ENCODE measurements at regions not wholly inside any gene's neighbourhood (a gene's known extent, or its start where the extent isn't known, plus 50 kb on each side); places are given as distances from the start of the nearest gene placed in this dataset.

DNA sequence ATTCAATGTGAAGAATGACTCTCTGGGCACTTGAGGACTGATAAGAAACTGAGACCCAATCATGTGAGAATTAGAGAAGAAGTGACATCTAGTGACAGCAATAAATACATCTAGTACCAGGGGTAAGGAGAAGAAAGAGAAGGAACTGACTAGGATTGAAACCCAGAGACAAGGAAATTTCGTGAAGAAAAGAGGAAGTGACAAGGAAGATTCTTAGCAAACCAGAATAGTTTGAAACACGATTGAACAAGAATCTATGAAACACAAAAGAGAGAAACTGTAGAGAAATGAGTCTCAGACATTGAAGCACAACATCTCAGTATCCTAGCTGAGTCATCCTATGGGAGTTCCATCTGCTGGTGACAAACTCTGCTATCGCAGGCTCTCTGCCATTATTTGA lies 571.9 kb upstream of the PKDCC start:
- no peak for DNase-seq (ENCODE audit: low spot score)

DNA sequence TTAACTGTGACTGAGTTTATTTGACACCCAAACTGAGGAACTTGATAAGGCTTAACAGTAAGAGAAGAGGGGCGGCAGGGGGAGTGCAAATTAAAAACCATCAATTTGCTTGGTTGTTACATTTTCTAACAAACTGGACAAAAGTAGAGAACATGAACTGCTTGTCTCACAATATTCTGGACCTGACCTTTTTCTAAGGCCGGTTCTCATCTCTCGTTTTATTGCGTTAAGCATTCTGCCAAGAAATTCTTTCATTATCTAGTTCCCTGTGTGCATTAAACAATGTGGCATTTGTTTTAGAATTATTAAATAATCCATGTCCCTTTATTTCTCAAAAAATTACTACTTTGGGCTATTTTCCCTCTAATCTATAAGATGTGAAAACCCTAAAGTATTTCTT lies 565.2 kb upstream of the PKDCC start:
- DNase-seq (ENCODE audit: low spot score) = no peak

DNA sequence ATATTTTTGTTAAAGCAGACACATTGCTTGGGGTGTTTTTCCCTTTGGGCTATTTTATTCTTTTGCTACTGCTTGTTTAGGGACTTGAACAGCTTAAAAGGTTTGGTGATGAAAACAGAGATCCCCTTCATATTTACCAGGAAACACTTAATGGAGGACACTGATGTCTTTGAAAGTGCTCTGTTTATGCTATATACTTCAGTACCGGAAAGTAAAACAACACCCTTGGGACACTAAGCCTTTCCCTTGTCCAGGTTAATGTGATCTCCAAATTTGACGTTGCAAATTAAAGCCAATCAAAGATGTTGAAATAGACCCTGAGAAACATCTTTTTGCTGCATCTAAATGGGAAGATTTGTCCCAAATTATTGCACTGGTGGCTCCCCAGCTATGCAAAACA lies 564.6 kb upstream of the PKDCC start:
- DNase-seq (ENCODE audit: low spot score) = no peak

DNA sequence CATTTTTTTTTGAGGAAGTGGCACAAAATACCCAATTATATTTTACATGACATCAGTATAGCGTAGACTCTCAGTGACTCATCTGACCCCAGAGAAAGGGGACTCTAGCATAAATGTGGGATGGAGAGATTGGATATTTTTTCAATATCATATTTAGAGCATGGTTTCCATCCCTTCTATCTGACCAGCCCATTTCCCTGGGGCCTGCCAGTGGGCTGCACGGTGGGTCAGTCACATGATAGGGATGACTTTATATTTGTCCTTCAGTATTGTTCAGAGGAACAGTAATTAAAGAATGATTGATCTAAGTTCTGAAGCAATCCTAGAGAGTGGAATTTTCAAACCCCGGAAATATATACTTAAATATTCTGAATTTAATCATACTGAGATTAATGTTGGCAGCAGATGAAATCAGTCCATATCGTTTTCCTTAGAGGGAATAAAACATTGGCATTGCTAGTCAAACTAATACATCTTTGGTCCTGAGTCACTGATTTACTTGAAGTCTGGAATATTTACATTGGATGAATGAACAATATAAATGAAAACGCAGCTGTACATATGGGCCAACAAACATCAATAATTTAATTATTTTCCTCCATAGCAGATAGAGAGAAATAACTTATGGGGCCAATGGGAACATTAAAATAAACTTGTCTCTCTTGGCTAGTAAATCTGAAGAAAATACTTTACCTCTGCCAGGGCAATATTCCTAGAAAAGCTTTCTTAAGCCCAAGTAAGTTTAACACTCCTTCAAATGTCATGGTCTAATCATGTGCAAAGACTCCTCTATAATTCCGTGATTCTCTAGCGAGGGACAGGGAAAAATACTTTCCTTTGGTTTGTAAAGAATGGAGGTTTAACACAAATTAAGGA lies 563.6 kb upstream of the PKDCC start:
- DNase-seq (ENCODE audit: low spot score) = no peak

DNA sequence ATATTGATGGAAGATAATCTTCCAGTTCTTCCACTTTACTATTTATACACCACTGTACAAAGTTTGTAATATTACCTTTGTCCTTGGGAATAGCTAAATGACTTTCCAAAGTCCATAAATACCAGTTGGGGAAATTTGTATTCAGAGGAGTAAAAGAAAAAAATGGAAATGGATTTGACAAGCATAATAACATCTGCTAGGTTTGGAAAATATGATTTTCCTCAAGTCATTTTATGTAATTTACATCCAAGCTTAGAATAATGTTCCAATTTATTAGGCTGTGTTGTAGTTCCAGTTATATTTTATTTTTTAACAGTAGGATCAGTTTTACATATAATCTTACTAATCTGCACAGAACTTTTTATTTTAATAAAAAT lies 563.0 kb upstream of the PKDCC start:
- DNase-seq (ENCODE audit: low spot score) = no peak

DNA sequence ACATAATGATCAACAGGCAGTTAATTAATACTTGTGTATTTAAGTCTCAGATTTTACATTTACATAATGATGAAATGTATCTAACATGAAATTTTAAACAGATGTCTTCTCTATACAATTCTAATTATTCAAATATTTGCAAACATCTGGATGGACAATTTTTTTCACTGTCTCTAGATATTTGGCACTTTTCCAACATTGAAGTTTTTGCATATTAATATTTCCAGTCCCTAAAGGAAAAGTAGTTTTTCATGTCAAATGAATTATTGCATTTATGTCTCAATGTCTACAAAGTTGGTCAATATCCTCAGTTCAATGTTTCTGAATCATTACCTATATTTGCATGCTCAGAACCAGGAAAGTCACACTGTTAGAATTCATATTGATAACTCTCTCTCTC lies 560.9 kb upstream of the PKDCC start:
- DNase-seq (ENCODE audit: low spot score) = no peak

DNA sequence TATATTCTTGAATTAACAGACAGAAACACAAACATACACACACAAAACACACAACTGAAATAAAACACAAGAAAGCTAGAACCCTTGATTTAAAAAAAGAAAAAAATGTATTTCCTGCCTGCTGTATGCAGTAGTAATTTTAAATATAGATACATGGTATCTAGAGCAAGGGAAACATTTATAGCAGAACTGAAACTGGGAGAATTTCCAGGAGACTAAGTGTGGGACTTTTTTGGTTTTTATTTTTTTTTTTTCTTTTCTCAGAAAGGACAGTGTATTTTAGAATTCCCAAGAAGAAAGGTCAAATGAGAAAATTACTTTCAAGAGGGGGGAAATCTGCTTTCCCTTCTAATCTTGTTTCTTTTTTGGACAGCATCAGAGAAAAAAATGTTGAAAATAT lies 558.9 kb upstream of the PKDCC start:
- no peak for DNase-seq (ENCODE audit: low spot score)

DNA sequence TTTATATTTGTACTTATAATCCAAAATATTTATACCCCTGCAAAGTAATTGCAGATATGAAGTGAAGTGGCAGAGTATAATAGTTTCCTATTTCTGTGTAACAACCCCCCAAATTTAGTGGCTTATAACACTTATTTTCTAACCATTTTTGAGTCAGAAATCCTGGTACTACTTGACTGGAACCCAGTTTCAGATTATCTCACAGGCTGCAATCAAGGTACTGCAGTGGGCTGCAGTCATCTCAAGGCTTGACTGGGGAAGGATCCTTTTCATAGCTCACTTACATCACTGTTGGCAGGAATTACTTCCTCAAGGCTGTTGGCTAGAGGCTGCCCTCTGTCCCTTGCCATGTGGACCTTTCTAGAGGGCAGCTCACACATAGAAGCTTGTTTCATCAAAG lies 558.2 kb upstream of the PKDCC start:
- no peak for DNase-seq (ENCODE audit: low spot score)

DNA sequence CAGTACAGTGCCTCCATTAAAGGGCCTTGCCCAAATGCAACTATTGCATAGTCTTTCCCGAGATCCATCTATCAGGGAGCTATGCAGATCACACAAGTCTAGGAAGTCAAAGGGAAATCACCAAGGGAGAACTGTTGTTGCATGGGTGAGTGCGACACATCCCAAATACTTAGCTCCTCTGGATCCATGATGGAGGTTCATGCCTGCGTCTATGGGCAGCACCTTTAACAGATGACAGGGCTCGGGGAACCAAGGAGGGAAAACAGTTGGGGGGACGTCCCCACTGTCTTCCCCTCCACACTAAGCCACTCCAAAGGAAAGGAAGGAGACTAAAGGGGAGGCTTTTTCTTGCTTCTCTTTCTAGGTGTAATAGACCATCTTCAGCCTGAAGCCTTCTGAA lies 552.8 kb upstream of the PKDCC start:
- DNase-seq (ENCODE audit: low spot score) = no peak

DNA sequence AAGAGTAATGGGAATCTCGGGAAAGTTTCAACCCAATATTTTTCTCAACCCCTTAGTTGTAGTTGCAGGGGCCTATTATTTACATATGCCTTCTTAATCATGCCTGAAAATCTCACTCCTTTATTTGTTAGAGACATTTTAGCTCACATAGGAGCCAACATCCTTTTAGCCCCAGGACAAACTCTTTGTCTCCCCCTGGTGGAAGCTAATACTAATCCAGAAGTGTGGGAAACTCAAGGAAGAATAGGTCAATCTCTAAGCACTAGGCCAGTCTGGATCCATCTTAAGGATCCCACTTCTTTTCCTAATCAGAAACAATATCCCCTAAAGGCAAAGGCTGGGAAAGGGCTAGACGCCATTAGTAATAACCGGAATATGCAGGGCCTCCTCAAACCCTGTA lies 550.9 kb upstream of the PKDCC start:
- no peak for DNase-seq (ENCODE audit: low spot score)

DNA sequence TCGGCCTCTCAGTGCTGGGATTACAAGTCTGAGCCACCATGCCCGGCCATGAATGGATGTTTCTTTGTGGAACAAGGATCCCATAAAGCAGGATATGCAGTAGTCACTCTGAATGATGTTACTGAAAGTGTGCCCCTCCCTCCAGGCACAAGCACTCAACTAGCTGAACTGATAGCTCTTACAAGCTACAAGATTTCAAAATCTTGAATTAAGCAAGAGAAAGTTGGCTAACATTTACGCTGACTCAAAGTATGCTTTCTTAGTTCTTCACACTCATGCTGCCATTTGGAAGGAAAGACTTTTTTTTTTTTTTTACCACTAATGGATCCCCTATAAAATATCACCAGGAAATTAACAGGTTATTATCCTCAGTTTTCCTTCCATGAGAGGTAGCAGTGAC lies 549.0 kb upstream of the PKDCC start:
- DNase-seq (ENCODE audit: low spot score) = no peak

DNA sequence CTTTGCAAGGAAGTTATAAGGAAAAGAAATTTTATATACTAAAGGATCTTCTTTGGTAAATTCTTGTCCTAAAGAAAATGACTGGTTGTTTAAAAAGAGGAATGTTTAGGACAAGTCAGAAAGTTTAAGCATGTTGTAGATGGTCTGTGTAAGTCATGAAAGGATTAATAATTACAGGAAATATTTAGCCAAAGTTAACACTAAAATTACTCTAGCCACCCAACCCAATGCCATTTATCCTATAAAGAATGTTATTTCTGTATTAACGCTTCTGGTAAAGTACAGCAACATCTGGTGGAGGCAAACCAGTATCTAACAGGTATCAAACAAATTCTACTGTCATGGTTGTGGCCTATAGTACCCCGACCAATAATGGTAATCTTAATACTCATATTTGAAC lies 546.9 kb upstream of the PKDCC start:
- DNase-seq (ENCODE audit: low spot score) = no peak

DNA sequence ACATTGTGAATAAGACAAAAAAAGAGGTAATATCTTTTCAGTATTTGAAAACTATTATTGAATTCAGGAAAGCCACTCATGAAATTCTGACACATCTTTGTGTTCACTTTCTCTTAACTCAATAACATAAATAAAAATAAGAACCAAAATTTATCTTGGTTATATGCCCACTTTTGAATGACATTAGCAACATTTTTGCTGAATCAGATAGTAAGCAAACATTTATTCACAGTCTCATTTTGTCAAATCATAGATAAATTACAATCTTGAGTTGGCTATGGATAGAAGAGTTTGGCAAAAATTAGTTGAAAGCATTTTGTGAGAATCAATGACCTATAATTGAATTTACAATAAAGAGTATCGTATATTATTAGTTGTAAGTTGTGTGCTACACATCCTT lies 545.1 kb upstream of the PKDCC start:
- DNase-seq (ENCODE audit: low spot score) = no peak

DNA sequence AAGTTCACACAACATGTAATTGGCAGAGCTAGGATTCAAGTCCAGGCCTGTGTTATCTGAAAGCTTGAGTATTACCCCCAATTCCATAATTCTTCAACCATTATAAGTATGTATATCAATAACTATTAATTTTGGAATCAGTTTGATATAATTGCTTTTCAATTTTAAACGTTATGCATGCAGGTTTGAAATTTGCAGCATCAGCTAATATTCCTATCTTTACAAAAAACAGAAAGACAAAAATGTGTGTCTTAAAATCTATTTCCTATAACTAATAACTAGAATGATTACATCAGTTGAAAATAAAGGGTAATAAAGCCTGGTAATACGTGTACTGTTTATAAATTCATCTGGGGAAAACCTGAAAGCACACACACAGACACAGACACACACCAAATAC lies 543.3 kb upstream of the PKDCC start:
- DNase-seq (ENCODE audit: low spot score) = no peak

DNA sequence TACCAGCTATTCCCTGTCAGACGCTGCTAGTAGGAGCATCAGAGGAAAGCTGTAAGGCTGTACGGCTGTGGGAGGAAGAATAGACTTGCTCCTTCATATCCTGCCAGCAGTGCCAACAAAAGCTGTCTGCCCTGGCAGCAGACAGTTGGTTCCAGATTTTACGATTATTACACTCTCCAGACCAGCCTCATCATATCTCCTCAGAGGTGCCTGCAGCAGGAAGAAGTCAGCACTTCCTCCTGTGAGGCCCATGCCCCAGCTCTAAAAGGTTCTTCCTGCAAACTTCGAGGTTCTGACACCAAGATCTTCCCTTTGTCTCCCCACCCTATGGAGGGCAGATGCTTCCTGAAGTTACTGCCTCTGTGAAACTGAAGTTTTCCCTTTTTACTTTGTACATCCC lies 537.7 kb upstream of the PKDCC start:
- no peak for DNase-seq (ENCODE audit: low spot score)

DNA sequence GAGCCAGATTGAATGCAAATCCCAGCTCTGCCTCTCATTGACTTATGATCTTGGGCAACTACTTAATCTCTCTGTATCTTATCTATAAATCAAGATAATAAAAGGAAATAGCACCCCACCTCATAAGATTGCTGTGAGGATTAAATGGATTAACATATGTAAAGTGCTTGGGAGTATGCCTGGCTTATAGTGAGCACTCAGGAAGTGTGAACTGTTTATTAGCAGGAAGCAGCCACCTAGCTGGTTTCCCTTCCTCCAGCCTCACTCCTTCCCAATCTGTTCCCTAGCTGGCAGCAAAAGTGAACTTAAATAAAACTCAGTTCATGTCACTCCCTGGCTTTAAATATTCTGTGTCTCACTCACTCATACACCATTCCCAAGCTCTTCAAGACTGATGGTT lies 526.6 kb upstream of the PKDCC start:
- no peak for DNase-seq (ENCODE audit: low spot score)

DNA sequence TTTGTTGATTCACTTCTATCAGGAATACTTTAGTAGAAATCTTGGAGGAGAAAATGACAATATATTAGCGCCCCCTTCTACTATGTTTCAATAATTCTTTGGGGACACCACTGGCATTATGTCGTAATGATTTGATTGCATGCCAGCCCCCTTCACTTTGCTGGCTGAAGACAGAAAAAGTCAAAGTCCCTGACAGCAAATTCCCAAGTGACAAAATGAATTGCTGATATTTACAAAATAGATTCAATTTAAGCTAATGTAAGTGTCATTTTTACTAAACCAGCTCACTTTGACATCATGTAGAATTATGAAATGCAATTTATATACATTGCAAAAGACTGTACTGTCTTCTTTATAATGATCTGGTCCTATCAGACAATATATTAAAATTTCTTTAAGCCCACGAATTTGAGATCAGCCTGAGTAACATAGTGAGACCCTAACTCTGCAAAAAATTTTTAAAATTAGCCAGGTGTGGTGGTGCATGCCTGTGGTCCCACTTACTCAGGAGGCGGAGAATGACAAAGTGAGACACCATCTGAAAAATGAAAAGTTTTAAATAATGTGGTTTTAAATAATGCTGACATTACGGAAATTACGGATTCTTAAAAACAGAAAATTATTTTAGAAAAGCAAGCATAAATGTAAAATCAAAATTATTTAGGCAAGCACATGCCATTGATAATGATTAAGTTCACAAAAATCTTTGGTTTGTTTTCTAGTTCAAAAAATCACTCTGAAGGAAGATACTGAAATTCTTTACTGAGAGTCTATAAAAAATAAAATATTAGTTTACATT lies 520.1 kb upstream of the PKDCC start:
- no peak for DNase-seq (ENCODE audit: low spot score)

DNA sequence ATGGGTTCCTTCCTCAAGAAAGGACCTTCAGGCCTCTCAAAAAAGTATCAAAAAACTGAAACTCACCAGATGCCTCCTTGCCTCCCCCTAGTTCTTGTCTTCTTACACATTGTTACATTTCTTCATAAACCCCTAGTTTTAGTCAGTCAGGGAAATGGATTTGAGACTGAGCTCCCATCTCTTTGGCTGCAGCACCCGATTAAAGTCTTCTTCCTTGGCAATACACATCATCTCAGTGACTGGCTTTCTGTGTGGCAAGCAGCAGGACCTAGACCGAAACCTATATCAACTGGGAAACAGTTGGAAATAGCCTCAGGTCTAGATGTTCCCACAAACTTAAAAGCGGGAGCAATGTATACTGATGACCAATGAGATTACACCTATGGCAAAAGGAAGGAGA lies 512.2 kb upstream of the PKDCC start:
- DNase-seq (ENCODE audit: low spot score) = no peak

DNA sequence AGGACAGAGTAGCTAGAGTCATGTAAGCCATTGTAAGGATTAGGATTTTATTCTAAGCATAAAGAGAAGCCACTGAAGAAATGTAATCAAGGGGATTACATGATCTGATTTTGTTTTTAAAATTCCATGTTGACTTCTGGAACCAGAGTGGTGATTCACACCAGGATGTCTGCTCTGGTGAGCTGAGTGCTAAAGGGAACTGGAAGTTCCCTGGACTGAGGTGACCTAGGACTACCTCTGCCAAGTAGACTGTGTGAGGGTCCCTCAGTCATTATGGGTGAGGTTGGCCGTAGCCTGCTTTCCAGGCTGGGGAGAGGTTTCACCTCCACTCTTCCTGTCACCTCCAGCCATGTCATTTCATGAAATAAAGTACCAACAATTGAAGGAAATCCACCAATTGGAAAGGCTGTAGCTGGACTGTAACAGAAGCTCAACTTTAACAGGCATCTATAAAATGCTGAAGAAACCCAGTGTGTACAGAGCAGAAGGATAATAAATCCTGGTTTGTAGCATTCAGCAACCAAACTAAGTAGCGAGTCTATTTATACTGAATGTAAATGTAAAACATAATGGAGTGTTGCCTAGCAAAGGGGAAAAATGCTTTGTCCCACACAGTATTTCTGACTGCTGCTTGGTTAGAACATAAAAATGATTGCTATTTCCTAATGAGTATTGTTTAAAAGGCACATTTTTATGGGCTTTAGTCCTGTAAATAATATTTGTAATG lies 507.4 kb upstream of the PKDCC start:
- DNase-seq (ENCODE audit: low spot score) = no peak

DNA sequence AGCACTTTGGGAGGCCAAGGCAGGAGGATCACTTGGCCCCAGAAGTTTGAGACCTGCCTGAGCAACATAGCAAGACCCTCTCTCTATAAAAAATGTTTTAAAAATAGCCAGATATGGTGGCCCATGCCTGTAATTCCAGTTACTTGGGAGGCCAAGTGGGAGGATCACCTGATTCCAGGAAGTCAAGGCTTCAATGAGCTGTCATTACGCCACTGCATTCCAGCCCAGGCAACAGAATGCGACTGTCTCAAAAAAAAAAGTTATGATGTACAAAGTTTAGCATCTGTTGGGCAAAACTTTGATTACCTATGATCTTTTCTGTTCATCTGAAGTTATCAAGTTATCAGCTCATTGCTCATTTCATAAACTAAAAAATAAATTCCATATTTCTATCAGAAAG lies 504.1 kb upstream of the PKDCC start:
- DNase-seq (ENCODE audit: low spot score) = no peak

DNA sequence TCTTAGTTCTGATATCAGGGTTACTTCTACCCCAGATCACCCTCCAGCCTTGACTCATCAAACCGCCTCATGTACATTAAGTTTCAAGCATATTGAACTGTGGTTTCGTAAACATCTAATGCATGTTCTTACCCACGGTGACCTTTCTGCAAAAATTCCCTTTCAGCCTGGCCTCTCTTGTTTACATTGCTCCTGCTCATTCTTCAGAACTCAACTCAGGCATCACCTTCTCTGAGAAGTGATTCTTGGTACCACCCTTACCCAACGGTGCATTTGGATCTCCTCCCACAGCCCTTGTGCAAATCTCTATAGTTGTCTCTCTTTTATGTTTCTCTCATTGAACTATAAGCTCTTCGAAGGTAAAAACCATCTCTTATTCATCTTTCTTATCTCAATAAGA lies 503.1 kb upstream of the PKDCC start:
- no peak for DNase-seq (ENCODE audit: low spot score)

DNA sequence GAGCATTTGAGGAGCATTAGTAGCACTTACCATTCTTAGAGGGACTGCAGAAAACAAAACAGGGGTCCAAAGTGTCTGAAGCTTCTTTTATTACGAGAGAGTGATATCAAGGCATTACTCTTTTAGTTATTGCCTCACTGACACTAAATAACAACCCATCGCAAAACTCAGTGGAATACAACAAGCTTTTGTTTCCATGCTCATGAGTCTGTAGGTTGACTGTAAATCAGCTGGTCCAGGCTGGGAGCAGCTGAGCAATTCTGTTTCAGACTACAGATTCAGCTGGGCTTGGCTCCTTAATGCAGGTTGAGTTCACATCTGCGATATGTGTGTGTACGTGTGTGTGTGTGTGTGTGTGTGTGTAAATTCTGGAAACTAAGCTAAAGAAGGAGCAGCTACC lies 501.8 kb upstream of the PKDCC start:
- DNase-seq (ENCODE audit: low spot score) = no peak

Data from mesenteric fat pad (tissue), 1 donor.